OCI-LY3 (cell line): ENCODE measurements at regions not wholly inside any gene's neighbourhood (a gene's known extent, or its start where the extent isn't known, plus 50 kb on each side); places are given as distances from the start of the nearest gene placed in this dataset.

Experiments
- H2AFZ ChIP-seq: fragments of 200-600, 300-600 bp; shearing (Covaris generic); 2 replicates; pipeline ENCODE4 v1.6.0; 2014; ENCODE audit warnings: antibody characterized with exemption, low read depth, low read length
- H3K27ac ChIP-seq: fragments of 200-600, 300-600 bp; sonication (generic); 2 replicates; pipeline ENCODE4 v1.5.1; 2014; ENCODE audit warnings: mild to moderate bottlenecking, low read length, moderate library complexity, mixed read lengths
- H3K27me3 ChIP-seq: fragments of 200-600, 300-600 bp; sonication (generic); 2 replicates; pipeline ENCODE4 v1.6.1; 2014; ENCODE audit warnings: low read depth, low read length, mixed read lengths
- H3K36me3 ChIP-seq: fragments of 200-600, 300-600 bp; sonication (generic); replicated peaks from 2 replicates; pipeline ENCODE3; 2014; ENCODE audit warnings: low read depth, low read length, mixed read lengths
- H3K4me1 ChIP-seq: fragments of 300-600, 200-600 bp; sonication (generic); 2 replicates; pipeline ENCODE4 v1.6.1; 2014; ENCODE audit warnings: low read length, mixed read lengths
- H3K4me2 ChIP-seq: fragments of 200-600, 300-600 bp; sonication (generic); 2 replicates; pipeline ENCODE4 v1.6.1; 2014; ENCODE audit warnings: low read length, mixed read lengths
- H3K4me3 ChIP-seq: fragments of 300-600, 200-600 bp; sonication (generic); 2 replicates; pipeline ENCODE4 v1.5.1; 2014; ENCODE audit warnings: antibody characterized with exemption, mild to moderate bottlenecking, low read length, moderate library complexity
- H3K79me2 ChIP-seq: fragments of 300-600, 200-600 bp; shearing (Covaris generic); 2 replicates; pipeline ENCODE4 v1.6.1; 2014; ENCODE audit warnings: mild to moderate bottlenecking, low read length, mixed read lengths
- H3K9ac ChIP-seq: fragments of 300-600, 200-600 bp; shearing (Covaris generic); 2 replicates; pipeline ENCODE4 v1.6.0; 2014; ENCODE audit warnings: mild to moderate bottlenecking, low read length, moderate library complexity
- H3K9me3 ChIP-seq: fragments of 200-600, 300-600 bp; shearing (Covaris generic); 2 replicates; pipeline ENCODE4 v1.6.1; 2014; ENCODE audit warnings: low read length, mixed read lengths; ENCODE audit not compliant: insufficient read depth
- H4K20me1 ChIP-seq: fragments of 200-600, 300-600 bp; sonication (generic); 2 replicates; pipeline ENCODE4 v1.6.1; 2016; ENCODE audit warnings: low read length, mixed read lengths; ENCODE audit not compliant: insufficient read depth
- EZH2phosphoT487 ChIP-seq: fragments of 200-600 bp; shearing (Covaris generic); IDR thresholded peaks from 2 replicates; pipeline ENCODE4 v1.6.1; 2018; ENCODE audit warnings: antibody characterized with exemption, mixed run types, low read depth
- TF ChIP-seq, protein P1 (sequence below): fragments of 200-600, 300-600 bp; sonication (generic); IDR thresholded peaks from 2 replicates; pipeline ENCODE4 v1.5.1; 2014; ENCODE audit warnings: antibody characterized with exemption, low read length, low read depth

DNA sequence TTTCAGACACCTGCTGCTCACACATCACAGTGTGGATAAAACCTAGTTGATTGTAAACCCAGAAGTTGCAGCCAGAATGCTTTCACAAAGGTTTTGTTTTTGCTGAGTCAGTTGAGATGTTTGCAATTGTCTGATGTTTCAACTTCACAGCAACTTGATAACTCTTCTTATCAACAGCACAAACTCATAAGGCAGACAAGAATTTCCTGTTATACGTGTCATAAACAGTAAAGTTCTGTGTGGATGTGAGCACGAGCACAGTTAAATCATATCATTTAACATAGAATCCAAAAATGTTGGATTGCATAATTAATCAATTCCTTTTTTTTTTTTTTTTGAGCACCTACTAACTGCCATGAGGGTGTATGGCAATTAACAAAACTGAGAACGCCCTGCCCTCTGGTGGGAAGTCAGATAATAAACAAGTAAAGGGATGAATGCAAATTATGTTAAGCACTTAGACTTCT, 512.2 kb downstream of the PDHA2 start:
- Histone ChIP-seq H3K9me3 (no peaks in the 10 kb centered on the region), H3K9ac (no peak overlapping the region), H4K20me1 (no peaks in the 10 kb centered on the region), H3K4me2 (no peak overlapping the region), H3K4me3 (no peak overlapping the region), H3K79me2 (no peaks in the 10 kb centered on the region), H3K36me3 (no peaks in the 10 kb centered on the region), H3K4me1 (no peaks in the 10 kb centered on the region), H3K27ac (no peak overlapping the region), H2AFZ (no peak overlapping the region), H3K27me3 (no peaks in the 10 kb centered on the region)
- TF ChIP-seq, protein P1, sequence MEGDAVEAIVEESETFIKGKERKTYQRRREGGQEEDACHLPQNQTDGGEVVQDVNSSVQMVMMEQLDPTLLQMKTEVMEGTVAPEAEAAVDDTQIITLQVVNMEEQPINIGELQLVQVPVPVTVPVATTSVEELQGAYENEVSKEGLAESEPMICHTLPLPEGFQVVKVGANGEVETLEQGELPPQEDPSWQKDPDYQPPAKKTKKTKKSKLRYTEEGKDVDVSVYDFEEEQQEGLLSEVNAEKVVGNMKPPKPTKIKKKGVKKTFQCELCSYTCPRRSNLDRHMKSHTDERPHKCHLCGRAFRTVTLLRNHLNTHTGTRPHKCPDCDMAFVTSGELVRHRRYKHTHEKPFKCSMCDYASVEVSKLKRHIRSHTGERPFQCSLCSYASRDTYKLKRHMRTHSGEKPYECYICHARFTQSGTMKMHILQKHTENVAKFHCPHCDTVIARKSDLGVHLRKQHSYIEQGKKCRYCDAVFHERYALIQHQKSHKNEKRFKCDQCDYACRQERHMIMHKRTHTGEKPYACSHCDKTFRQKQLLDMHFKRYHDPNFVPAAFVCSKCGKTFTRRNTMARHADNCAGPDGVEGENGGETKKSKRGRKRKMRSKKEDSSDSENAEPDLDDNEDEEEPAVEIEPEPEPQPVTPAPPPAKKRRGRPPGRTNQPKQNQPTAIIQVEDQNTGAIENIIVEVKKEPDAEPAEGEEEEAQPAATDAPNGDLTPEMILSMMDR, result peak; percentile 53
- no peak for TF ChIP-seq EZH2phosphoT487

DNA sequence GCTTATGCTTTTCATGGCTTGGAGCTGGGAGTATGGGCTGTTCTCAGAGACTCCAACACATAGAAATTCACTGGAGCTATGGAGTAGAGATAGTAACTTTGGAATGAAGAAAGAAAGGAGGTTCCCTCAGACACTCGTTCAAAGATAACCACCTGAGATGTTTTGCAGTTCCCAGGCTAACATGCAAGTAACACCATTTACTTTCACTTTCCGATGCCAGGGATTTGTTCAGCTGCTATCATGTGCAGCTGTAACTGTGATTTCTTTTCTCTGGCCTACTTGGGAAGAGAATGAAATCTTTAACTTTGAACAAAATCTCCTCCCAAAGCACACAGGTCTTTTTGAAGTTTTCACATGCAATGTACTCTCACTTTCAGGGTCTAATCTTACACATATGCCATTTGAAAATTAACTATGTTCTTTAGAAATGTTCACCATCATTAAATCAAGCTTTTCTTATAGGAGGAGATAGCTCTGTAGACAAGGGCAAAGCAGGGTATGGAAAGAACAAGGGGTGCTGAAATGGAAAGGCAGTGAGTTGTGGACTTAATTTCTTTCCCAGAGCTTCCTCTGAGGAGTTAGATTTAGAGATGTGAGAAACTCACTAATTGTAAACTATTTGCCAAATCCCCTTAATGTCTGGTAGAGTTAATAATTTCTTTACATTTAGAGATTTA, 514.3 kb downstream of the PDHA2 start:
- H3K9ac ChIP-seq, result no peak overlapping the region
- H3K27ac ChIP-seq, result no peak overlapping the region
- H3K9me3 ChIP-seq, result no peaks in the 10 kb centered on the region
- no peak overlapping the region; the same call in 1 of the 2 replicates for H2AFZ ChIP-seq
- TF ChIP-seq EZH2phosphoT487, result no peak
- TF ChIP-seq, protein P1, result no peak
- no peak overlapping the region for H3K4me3 ChIP-seq
- H3K79me2 ChIP-seq, result no peaks in the 10 kb centered on the region
- H3K27me3 ChIP-seq, result no peaks in the 10 kb centered on the region
- H3K36me3 ChIP-seq, result no peaks in the 10 kb centered on the region
- no peaks in the 10 kb centered on the region for H3K4me1 ChIP-seq
- no peaks in the 10 kb centered on the region for H4K20me1 ChIP-seq
- H3K4me2 ChIP-seq, result peak overlapping the region; percentile 21

DNA sequence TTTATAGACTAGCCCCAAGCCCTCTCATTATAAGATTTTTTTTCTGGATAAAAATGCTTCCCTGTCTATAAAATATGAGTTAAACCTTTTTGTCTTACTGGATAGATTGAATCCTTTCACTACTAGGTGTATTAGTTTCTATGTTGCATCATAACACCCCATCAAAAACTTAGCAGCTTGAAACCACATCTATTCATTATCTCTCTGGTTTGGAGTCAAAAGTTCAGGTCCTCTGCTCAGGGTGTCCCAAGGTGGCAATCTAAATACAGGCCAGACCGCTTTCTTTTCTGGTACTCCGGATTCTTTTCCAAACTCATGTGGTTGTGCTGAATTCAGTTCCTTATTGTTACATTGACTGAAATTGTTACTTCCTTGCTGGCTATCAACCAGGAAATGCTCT, 515.5 kb downstream of the PDHA2 start:
- Histone ChIP-seq H2AFZ (no peak overlapping the region), H3K27me3 (no peaks in the 10 kb centered on the region)
- no peak for TF ChIP-seq EZH2phosphoT487
- TF ChIP-seq, protein P1, result no peak

DNA sequence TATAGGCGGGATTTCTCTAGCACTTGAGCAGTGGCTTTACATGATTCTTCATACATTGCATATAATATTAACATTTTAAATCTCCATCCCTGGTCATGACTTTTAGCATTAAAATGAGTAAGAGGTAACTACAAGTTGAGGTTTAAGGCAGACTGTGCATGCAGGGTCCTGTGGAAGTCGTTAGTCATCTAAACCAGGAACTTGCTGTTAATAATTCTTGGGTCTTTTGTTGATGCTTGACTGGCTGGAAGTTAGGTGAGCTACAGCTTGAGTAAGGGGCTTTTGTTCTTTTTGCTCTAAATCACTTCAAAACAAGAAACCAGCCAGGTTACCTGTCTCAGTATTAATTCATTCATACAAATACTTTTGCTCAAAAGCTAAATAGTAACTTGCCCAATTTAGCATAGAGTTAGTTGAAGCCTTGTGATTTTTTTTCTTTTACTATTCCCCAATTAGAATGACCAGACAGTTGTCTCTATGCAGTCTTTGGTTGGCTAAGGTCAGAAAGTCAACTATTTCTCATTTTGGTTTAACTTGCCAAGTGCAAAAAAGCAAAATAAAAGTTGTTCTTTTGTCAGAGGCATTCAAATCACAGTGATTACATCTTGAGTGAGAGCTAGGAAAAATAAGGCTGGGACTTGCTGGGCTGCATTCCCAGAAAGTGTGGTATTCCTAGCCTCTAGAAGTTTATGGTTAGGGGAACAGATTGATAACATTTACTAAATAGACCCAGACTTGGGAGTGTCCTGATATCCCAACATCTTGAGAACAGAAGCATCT, 516.9 kb downstream of the PDHA2 start:
- no peak overlapping the region for H3K27ac ChIP-seq
- H3K27me3 ChIP-seq, result no peaks in the 10 kb centered on the region
- H3K4me1 ChIP-seq, result no peaks in the 10 kb centered on the region
- no peak overlapping the region for H3K9ac ChIP-seq
- no peaks in the 10 kb centered on the region for H3K36me3 ChIP-seq
- H3K79me2 ChIP-seq, result no peaks in the 10 kb centered on the region
- H4K20me1 ChIP-seq, result no peaks in the 10 kb centered on the region
- no peak overlapping the region for H2AFZ ChIP-seq
- TF ChIP-seq, protein P1, result no peak
- TF ChIP-seq EZH2phosphoT487, result no peak
- H3K9me3 ChIP-seq, result no peaks in the 10 kb centered on the region
- no peak overlapping the region for H3K4me2 ChIP-seq
- no peak overlapping the region for H3K4me3 ChIP-seq

More for the DNA sequence above, 515.5 kb downstream of the PDHA2 start:
- Histone ChIP-seq H3K27ac (no peak overlapping the region), H3K36me3 (no peaks in the 10 kb centered on the region), H3K4me2 (no peak overlapping the region), H3K79me2 (no peaks in the 10 kb centered on the region), H3K9me3 (no peaks in the 10 kb centered on the region), H3K4me1 (no peaks in the 10 kb centered on the region), H3K4me3 (no peak overlapping the region), H4K20me1 (no peaks in the 10 kb centered on the region), H3K9ac (no peak overlapping the region)
